Suprapubic skin (tissue), 4 donors: ENCODE measurements at regions not wholly inside any gene's neighbourhood (a gene's known extent, or its start where the extent isn't known, plus 50 kb on each side); places are given as distances from the start of the nearest gene placed in this dataset.

ENCODE experiments used
- DNase-seq, 2 donors: peaks; one replicate each; pipeline ENCODE4 v3.0.0-alpha.2; 2019; ENCODE audit warnings: low spot score in 2 of 2
- H3K27ac ChIP-seq: fragments of 200-600 bp; sonication (generic); one replicate; pipeline ENCODE4 v1.5.1; 2019
- H3K27me3 ChIP-seq: fragments of 200-600 bp; sonication (generic); one replicate; pipeline ENCODE4 v1.5.1; 2019
- H3K36me3 ChIP-seq: fragments of 200-600 bp; sonication (generic); one replicate; pipeline ENCODE4 v1.5.1; 2019
- H3K4me1 ChIP-seq: fragments of 200-600 bp; sonication (generic); one replicate; pipeline ENCODE4 v1.5.1; 2019
- H3K4me3 ChIP-seq: fragments of 200-600 bp; sonication (generic); one replicate; pipeline ENCODE4 v1.5.1; 2019; ENCODE audit warnings: mild to moderate bottlenecking
- H3K9me3 ChIP-seq: fragments of 200-600 bp; sonication (generic); one replicate; pipeline ENCODE4 v1.5.1; 2019
- EP300 ChIP-seq: sonication (generic); formaldehyde crosslinking; IDR thresholded peaks from one replicate; pipeline ENCODE4 v1.6.1; 2017; ENCODE audit warnings: antibody characterized with exemption
- POLR2A ChIP-seq, 2 donors: fragments of 450-650 bp; IDR thresholded peaks; one replicate each; pipeline ENCODE4 v1.6.1; 2017; ENCODE audit warnings: antibody characterized with exemption in 2 of 2, mild to moderate bottlenecking in 2 of 2, moderate library complexity in 2 of 2
- POLR2AphosphoS5 ChIP-seq, 3 donors: sonication (generic); formaldehyde crosslinking; IDR thresholded peaks; one replicate each; pipeline ENCODE4 v1.6.1; 2017; ENCODE audit warnings: antibody characterized with exemption in 3 of 3
- WGBS: methylation state at CpG from one replicate; pipeline ENCODE4 v1.1.5; 2018; 5-methylcytosine and 5-hydroxymethylcytosine counted together
- TF ChIP-seq, protein P1 (sequence below), 2 donors: fragments of 200-600 bp in 1 of 2; fragments of 450-650 bp in 1 of 2; sonication (generic) in 1 of 2; IDR thresholded peaks; one replicate each; pipeline ENCODE4 v1.5.1; 2016 to 2019; ENCODE audit warnings: antibody characterized with exemption in 2 of 2, mild to moderate bottlenecking in 1 of 2, moderate library complexity in 1 of 2

DNA sequence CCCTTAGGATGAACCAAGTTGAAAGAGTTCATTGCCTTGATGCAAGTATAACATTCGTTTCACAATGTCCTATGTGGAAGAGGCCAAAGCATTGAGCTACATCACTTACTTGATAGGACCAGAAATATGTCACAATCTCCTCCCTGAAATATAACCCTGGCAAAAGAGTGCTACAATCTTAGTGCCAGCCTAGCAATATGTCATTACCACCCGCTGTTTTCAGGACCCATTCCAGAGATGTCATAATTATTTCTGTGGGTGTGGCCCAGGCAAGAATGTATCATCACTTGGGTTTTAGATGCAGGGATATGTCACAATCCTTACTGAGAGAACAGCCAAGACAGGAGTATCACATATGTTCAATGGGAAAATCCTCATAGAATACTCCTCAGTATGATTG, 915.0 kb upstream of the AMELY start:
- no peak overlapping the region for H3K4me3 ChIP-seq
- H3K9me3 ChIP-seq, result no peaks in the 10 kb centered on the region
- TF ChIP-seq POLR2AphosphoS5 (IDR thresholded peaks at IDR 0.05) (no peak), POLR2A (IDR thresholded peaks at IDR 0.05) (no peak), EP300 (no peak)
- TF ChIP-seq, protein P1, sequence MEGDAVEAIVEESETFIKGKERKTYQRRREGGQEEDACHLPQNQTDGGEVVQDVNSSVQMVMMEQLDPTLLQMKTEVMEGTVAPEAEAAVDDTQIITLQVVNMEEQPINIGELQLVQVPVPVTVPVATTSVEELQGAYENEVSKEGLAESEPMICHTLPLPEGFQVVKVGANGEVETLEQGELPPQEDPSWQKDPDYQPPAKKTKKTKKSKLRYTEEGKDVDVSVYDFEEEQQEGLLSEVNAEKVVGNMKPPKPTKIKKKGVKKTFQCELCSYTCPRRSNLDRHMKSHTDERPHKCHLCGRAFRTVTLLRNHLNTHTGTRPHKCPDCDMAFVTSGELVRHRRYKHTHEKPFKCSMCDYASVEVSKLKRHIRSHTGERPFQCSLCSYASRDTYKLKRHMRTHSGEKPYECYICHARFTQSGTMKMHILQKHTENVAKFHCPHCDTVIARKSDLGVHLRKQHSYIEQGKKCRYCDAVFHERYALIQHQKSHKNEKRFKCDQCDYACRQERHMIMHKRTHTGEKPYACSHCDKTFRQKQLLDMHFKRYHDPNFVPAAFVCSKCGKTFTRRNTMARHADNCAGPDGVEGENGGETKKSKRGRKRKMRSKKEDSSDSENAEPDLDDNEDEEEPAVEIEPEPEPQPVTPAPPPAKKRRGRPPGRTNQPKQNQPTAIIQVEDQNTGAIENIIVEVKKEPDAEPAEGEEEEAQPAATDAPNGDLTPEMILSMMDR (IDR thresholded peaks at IDR 0.05), result no peak
- H3K4me1 ChIP-seq, result no peaks in the 10 kb centered on the region
- H3K27ac ChIP-seq, result no peak overlapping the region
- no peaks in the 10 kb centered on the region for H3K27me3 ChIP-seq
- no peaks in the 10 kb centered on the region for H3K36me3 ChIP-seq
- WGBS, result no CpG with 5 or more reads among the region's 2 CpGs
- no peak for DNase-seq

DNA sequence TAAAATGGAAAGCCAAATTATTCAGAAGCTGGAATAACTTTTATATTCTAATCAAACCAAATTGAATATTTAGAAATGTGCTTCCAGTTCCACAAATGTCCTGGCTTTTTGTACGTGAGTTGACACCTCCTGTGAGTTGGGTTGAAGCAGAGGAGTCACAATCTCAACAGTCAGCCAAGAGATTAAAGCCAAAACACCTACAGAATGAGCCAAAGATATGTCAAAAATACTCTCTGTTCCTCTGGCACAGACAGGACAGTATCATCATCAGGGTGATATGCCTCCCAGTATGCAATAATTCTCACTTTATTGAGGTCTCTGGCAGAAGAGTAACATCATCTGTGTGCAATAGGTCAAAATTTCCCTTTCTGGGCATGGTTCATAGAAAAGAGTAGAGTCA, 914.3 kb upstream of the AMELY start:
- Histone ChIP-seq H3K4me3 (no peak overlapping the region), H3K36me3 (no peaks in the 10 kb centered on the region), H3K9me3 (no peaks in the 10 kb centered on the region), H3K27me3 (no peaks in the 10 kb centered on the region), H3K27ac (peak overlapping the region; percentile 59), H3K4me1 (no peaks in the 10 kb centered on the region)
- no CpG with 5 or more reads among the region's 1 CpG for WGBS
- TF ChIP-seq POLR2AphosphoS5 (IDR thresholded peaks at IDR 0.05) (no peak), EP300 (no peak)
- DNase-seq, result no peak

DNA sequence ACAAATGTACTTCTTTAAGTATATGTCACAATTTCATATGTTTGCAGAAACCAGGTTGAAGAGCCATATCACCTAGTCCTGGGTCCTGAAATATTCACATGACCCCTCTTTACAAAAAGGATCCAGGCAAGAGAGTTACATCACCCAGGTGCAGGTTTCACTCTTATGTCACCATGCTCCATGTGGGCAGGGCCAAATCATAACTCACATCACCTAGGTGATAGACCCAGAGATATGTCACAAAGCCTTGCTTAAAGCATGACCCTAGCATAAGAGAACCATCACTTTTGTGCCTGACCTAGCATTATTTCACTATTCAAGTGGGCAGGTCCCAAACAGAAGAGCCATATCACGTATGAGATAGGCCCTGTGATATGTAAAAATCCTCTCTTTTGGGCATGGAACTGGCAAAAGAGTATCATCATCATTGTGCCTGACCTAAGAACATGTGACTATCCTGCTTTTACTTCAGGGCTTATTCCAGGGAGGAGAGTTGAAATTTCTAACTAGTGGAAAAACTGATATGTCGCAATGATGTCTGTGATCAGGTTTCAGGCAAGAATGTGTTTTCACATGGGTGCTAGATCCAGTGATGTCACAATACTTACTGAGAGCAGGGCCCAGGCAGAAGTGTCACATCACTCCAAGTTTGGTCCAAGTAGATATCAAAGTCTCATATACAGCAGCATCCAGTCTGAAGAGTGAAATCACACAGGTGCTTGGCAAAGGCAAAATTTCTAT, 909.9 kb upstream of the AMELY start:
- Histone ChIP-seq H3K4me1 (no peaks in the 10 kb centered on the region), H3K36me3 (no peaks in the 10 kb centered on the region), H3K27me3 (no peaks in the 10 kb centered on the region), H3K4me3 (no peak overlapping the region), H3K9me3 (no peaks in the 10 kb centered on the region), H3K27ac (no peak overlapping the region)
- no CpG with 5 or more reads among the region's 2 CpGs for WGBS
- TF ChIP-seq, protein P1 (IDR thresholded peaks at IDR 0.05), result no peak
- TF ChIP-seq POLR2A (IDR thresholded peaks at IDR 0.05) (no peak), POLR2AphosphoS5 (IDR thresholded peaks at IDR 0.05) (no peak), EP300 (no peak)
- no peak for DNase-seq

DNA sequence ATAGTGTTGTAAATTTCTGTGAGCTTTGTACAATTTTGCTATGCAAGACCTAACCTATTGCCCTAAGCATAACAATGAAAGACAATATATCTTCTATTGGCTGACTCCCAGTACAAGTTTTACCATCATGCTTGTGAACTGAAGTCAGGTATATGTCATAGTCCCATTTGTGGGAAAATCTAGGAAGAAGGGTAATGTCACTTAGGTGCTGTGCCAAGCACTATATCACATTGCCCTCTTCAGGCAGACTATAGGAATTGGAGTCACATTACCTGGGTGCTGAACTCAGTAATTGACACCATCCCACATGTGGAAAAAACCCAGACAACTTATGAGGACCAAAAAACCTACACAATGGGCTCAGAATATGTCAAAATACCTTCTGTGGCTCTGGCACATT, 907.4 kb upstream of the AMELY start:
- Histone ChIP-seq H3K9me3 (no peaks in the 10 kb centered on the region), H3K4me1 (no peaks in the 10 kb centered on the region), H3K27me3 (no peaks in the 10 kb centered on the region), H3K27ac (no peak overlapping the region), H3K36me3 (no peaks in the 10 kb centered on the region), H3K4me3 (no peak overlapping the region)
- DNase-seq, result no peak
- no peak for TF ChIP-seq POLR2A (IDR thresholded peaks at IDR 0.05)
- no peak for TF ChIP-seq EP300
- TF ChIP-seq, protein P1 (IDR thresholded peaks at IDR 0.05), result no peak
- no peak for TF ChIP-seq POLR2AphosphoS5 (IDR thresholded peaks at IDR 0.05)

DNA sequence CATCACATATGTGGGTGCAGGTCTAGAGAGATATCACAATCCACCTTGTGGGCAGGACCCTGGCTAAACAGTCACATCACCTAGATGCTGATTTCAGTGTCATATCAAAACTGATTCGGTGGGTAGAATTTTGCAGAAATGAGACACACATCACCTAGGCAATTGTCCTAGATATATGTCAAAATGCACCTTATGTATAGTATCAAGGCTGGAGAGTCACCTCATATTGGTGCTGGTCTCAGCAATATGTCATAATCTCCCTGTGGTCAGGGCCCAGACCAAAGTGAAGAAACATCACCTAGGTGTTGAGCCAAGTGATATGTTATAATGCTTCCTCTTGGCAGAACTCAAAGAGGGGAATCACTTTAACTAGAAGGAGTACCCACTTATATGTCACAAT, 905.0 kb upstream of the AMELY start:
- DNase-seq, result no peak
- no CpG with 5 or more reads among the region's 1 CpG for WGBS

More for the DNA sequence above, 905.0 kb upstream of the AMELY start:
- H3K27me3 ChIP-seq, result no peaks in the 10 kb centered on the region
- no peak overlapping the region for H3K4me3 ChIP-seq
- H3K36me3 ChIP-seq, result no peaks in the 10 kb centered on the region
- H3K9me3 ChIP-seq, result no peaks in the 10 kb centered on the region
- H3K27ac ChIP-seq, result no peak overlapping the region
- no peaks in the 10 kb centered on the region for H3K4me1 ChIP-seq
- TF ChIP-seq EP300 (no peak), POLR2AphosphoS5 (IDR thresholded peaks at IDR 0.05) (no peak), POLR2A (IDR thresholded peaks at IDR 0.05) (no peak)
- TF ChIP-seq, protein P1 (IDR thresholded peaks at IDR 0.05), result no peak
